ENCODE measurements at regions not wholly inside any gene's neighbourhood (a gene's known extent, or its start where the extent isn't known, plus 50 kb on each side); places are given as distances from the start of the nearest gene placed in this dataset.

GRCh38 chr16:9437115-9437514 is 345.7 kb downstream of the HAPSTR1 start:
- TF ChIP-seq CTCF (IDR thresholded peaks at IDR 0.05; ENCODE audit: low read depth, low read length, poor library complexity, severe bottlenecking) (no peak), EZH2phosphoT487 (IDR thresholded peaks at IDR 0.05; ENCODE audit: borderline replicate concordance, low read length) (no peak)
- Histone ChIP-seq H3K4me3 (ENCODE audit: low read length) (no peak overlapping the region), H3K79me2 (ENCODE audit: control insufficient read depth, low read length) (no peaks in the 10 kb centered on the region), H3K4me2 (ENCODE audit: low read length) (no peak overlapping the region), H3K27me3 (ENCODE audit: control insufficient read depth, low read length) (no peaks in the 10 kb centered on the region), H3K36me3 (ENCODE audit: control insufficient read depth, low read length) (no peaks in the 10 kb centered on the region), H4K20me1 (ENCODE audit: control insufficient read depth, insufficient read depth, low read depth, low read length) (no peaks in the 10 kb centered on the region), H3F3A (ENCODE audit: control insufficient read depth, insufficient read depth) (no peaks in the 10 kb centered on the region), H3K9me3 (ENCODE audit: control insufficient read depth, insufficient read depth, low read length) (no peaks in the 10 kb centered on the region), H3K4me1 (ENCODE audit: control insufficient read depth, low read length) (no peaks in the 10 kb centered on the region), H3K9me2 (replicated peaks; ENCODE audit: control insufficient read depth, low read length) (no peaks in the 10 kb centered on the region), H3K27ac (ENCODE audit: low read depth, low read length) (no peak overlapping the region)

GRCh38 chr16:9438991-9439390 is 347.5 kb downstream of the HAPSTR1 start:
- no peaks in the 10 kb centered on the region for H3K9me2 ChIP-seq (replicated peaks; ENCODE audit: control insufficient read depth, low read length)
- TF ChIP-seq CTCF (IDR thresholded peaks at IDR 0.05; ENCODE audit: low read depth, low read length, poor library complexity, severe bottlenecking) (no peak), EZH2phosphoT487 (IDR thresholded peaks at IDR 0.05; ENCODE audit: borderline replicate concordance, low read length) (no peak)
- no peak overlapping the region for H3K4me2 ChIP-seq (ENCODE audit: low read length)
- no peaks in the 10 kb centered on the region for H3K36me3 ChIP-seq (ENCODE audit: control insufficient read depth, low read length)
- H3K27me3 ChIP-seq (ENCODE audit: control insufficient read depth, low read length) = no peaks in the 10 kb centered on the region
- H3K79me2 ChIP-seq (ENCODE audit: control insufficient read depth, low read length) = no peaks in the 10 kb centered on the region
- H3K9me3 ChIP-seq (ENCODE audit: control insufficient read depth, insufficient read depth, low read length) = no peaks in the 10 kb centered on the region
- no peaks in the 10 kb centered on the region for H3F3A ChIP-seq (ENCODE audit: control insufficient read depth, insufficient read depth)
- no peaks in the 10 kb centered on the region for H4K20me1 ChIP-seq (ENCODE audit: control insufficient read depth, insufficient read depth, low read depth, low read length)
- H3K4me1 ChIP-seq (ENCODE audit: control insufficient read depth, low read length) = no peaks in the 10 kb centered on the region
- no peak overlapping the region for H3K4me3 ChIP-seq (ENCODE audit: low read length)
- H3K27ac ChIP-seq (ENCODE audit: low read depth, low read length) = no peak overlapping the region

GRCh38 chr16:9441012-9441411 is 349.6 kb downstream of the HAPSTR1 start:
- H4K20me1 ChIP-seq (ENCODE audit: control insufficient read depth, insufficient read depth, low read depth, low read length) = no peaks in the 10 kb centered on the region
- H3K9me2 ChIP-seq (replicated peaks; ENCODE audit: control insufficient read depth, low read length) = no peaks in the 10 kb centered on the region
- no peaks in the 10 kb centered on the region for H3K9me3 ChIP-seq (ENCODE audit: control insufficient read depth, insufficient read depth, low read length)
- H3K4me3 ChIP-seq (ENCODE audit: low read length) = no peak overlapping the region
- no peaks in the 10 kb centered on the region for H3K36me3 ChIP-seq (ENCODE audit: control insufficient read depth, low read length)
- no peak overlapping the region for H3K4me2 ChIP-seq (ENCODE audit: low read length)
- H3K4me1 ChIP-seq (ENCODE audit: control insufficient read depth, low read length) = no peaks in the 10 kb centered on the region
- H3K27me3 ChIP-seq (ENCODE audit: control insufficient read depth, low read length) = no peaks in the 10 kb centered on the region
- no peaks in the 10 kb centered on the region for H3F3A ChIP-seq (ENCODE audit: control insufficient read depth, insufficient read depth)
- H3K27ac ChIP-seq (ENCODE audit: low read depth, low read length) = no peak overlapping the region
- no peaks in the 10 kb centered on the region for H3K79me2 ChIP-seq (ENCODE audit: control insufficient read depth, low read length)
- TF ChIP-seq CTCF (IDR thresholded peaks at IDR 0.05; ENCODE audit: low read depth, low read length, poor library complexity, severe bottlenecking) (no peak), EZH2phosphoT487 (IDR thresholded peaks at IDR 0.05; ENCODE audit: borderline replicate concordance, low read length) (no peak)

- Histone ChIP-seq H3K4me2 (ENCODE audit: low read length) (no peak overlapping the region), H3K27me3 (ENCODE audit: control insufficient read depth, low read length) (no peaks in the 10 kb centered on the region), H4K20me1 (ENCODE audit: control insufficient read depth, insufficient read depth, low read depth, low read length) (no peaks in the 10 kb centered on the region), H3K4me3 (ENCODE audit: low read length) (no peak overlapping the region), H3K9me3 (ENCODE audit: control insufficient read depth, insufficient read depth, low read length) (no peaks in the 10 kb centered on the region), H3K27ac (ENCODE audit: low read depth, low read length) (no peak overlapping the region), H3K9me2 (replicated peaks; ENCODE audit: control insufficient read depth, low read length) (no peaks in the 10 kb centered on the region), H3K79me2 (ENCODE audit: control insufficient read depth, low read length) (no peaks in the 10 kb centered on the region), H3F3A (ENCODE audit: control insufficient read depth, insufficient read depth) (no peaks in the 10 kb centered on the region), H3K4me1 (ENCODE audit: control insufficient read depth, low read length) (no peaks in the 10 kb centered on the region), H3K36me3 (ENCODE audit: control insufficient read depth, low read length) (no peaks in the 10 kb centered on the region)
- TF ChIP-seq CTCF (IDR thresholded peaks at IDR 0.05; ENCODE audit: low read depth, low read length, poor library complexity, severe bottlenecking) (no peak), EZH2phosphoT487 (IDR thresholded peaks at IDR 0.05; ENCODE audit: borderline replicate concordance, low read length) (no peak)
These were observed 352.4 kb downstream of the HAPSTR1 start for GRCh38 chr16:9443864-9444263.

Data from DOHH2 (cell line).